VCaP (cell line): ENCODE measurements at regions not wholly inside any gene's neighbourhood (a gene's known extent, or its start where the extent isn't known, plus 50 kb on each side); places are given as distances from the start of the nearest gene placed in this dataset.

Experiments
- H3K27ac ChIP-seq: fragments of 450-650 bp; 2 replicates; pipeline ENCODE4 v1.5.1; 2017
- TF ChIP-seq, protein P1 (sequence below): fragments of 450-650 bp; conservative IDR thresholded peaks from 2 replicates; pipeline ENCODE4 v1.5.1; 2017; ENCODE audit warnings: mild to moderate bottlenecking, moderate library complexity

DNA sequence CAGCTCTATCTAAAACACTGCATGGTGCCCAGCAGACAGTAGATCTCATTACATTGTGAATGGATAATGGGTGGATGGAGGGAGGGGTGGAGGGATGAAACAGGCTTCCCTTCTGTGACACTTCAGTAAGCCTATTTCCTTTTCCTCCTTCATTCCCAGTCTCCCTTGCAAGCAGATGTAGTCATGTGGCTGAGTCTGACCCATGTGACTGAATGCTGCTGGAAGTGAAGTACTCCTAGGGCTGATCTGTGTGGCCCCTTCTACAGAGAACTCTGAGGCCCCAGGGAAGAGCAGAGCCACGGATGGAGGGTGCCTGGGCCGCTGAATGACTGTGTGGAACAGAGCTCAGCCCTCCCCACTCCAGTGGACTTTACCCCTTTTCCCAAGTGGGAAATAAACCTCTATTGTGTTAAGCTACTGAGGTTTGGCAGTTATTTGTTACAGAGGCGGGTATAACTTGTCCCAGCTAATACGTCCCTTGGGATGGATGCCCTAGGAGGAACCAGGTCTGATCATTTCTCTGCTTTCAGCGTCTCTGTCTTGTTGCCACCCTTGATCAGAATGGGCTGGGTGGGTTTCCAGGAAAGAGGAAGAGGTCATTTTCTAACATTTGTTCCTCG is 176.1 kb upstream of the MVB12B start:
- peak overlapping the region; percentile 57 for H3K27ac ChIP-seq

DNA sequence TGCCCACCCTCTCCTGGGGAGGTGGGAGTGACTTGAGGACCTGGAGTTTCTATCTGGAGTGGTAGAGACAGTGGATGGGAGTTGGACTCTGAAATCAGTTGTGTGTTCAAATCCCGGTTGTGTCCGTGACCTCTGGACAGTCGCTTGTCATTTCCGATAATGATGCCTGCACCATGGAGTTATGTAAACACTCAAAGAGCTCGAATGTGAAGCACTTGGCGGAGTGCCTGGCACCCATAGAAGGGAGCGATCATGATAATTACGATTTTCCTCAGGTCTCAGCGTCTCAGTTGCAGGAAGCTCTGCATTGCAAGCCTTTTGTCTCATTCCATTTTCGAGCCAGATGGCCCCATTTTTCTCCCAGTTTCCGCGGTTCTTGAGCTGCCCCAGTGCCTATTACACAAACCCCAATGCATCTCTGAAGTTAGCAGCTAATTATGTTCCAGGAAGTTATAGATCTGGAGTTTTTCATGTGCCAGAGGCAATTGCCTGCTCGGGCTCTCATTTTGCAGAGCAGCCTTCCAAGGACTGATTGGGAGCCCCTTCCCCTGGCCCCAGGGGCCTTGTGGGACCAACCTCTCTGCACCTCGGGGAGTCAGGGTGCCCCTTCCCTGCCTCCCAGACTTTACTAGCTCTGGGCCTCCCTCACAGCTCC is 175.5 kb upstream of the MVB12B start:
- TF ChIP-seq, protein P1, sequence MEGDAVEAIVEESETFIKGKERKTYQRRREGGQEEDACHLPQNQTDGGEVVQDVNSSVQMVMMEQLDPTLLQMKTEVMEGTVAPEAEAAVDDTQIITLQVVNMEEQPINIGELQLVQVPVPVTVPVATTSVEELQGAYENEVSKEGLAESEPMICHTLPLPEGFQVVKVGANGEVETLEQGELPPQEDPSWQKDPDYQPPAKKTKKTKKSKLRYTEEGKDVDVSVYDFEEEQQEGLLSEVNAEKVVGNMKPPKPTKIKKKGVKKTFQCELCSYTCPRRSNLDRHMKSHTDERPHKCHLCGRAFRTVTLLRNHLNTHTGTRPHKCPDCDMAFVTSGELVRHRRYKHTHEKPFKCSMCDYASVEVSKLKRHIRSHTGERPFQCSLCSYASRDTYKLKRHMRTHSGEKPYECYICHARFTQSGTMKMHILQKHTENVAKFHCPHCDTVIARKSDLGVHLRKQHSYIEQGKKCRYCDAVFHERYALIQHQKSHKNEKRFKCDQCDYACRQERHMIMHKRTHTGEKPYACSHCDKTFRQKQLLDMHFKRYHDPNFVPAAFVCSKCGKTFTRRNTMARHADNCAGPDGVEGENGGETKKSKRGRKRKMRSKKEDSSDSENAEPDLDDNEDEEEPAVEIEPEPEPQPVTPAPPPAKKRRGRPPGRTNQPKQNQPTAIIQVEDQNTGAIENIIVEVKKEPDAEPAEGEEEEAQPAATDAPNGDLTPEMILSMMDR = no peak
- peak overlapping the region; percentile 57 for H3K27ac ChIP-seq

More for the DNA sequence above, 176.1 kb upstream of the MVB12B start:
- TF ChIP-seq, protein P1 = no peak

DNA sequence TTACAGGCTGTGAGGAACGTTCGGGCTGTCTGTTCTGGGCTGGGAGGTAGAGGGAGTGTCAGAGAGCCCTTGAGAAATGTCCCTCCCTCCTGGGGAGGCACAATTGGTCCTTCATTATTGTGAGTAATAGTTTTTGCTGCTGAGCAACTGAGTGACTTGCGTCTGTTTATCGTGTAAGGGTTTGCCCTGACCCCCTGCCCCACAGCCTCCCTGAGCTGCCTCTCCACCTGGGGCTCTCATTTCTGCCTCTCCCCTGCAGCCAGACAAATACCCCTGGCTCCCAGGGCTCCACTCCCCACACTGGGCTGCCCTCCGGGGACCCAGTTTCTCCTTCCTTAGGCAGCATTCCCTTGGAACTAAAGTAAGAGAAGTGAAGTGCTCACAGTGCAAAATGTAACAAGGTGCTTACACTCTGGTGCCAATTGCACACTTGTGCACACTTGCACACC is 174.9 kb upstream of the MVB12B start:
- TF ChIP-seq, protein P1 = no peak
- peak overlapping the region; percentile 57 for H3K27ac ChIP-seq

DNA sequence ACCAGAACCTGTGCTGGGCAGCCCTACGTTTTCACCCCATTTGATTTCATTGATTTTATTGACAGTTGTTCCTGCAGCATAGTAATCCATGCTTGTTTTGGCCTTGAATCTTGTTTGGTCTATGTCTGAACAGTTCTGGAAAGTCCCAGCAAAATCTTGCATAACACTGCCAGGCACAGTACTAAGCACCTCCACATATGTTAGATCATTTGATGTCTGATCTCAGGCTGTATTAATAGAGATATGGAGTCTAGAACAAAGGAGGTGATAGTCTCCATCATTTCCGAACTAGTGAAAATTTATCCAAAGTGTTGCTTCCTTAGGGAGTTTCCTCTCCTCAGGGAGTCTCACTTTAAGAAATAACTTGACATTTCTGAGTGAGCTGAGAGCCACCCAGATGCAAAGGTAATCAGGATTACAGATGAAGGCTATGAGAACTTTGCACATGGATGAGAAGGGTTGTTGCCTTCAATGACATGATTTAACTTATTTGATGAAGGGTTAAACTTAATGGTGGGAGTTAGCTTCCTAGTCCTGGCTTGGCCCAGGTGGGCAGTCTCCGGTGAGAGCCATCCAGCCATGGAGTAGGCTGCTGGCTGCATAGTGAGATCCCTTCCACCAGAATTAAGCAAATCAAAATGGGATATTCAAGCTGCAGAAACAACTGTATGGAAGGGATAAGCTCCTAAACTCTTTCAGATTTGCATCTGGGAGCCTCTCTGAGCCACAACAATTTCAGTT is 173.8 kb upstream of the MVB12B start:
- no peak overlapping the region for H3K27ac ChIP-seq
- TF ChIP-seq, protein P1 = no peak

DNA sequence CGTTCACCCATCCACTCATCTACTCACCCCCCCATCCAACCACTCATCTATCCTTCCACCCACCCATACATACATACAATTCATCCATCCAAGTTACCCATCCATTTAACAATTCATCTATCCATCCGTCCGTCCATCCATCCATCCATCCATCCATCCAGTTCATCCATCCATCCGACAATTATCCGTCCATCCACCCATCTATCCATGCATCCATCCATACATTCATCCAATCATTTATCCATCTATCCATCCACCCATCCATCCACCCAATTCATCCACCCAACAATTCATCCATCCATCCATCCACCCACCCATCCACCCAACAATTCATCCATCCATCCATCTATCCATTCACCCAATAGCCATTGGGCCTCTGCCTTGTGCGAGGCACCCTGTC is 173.2 kb upstream of the MVB12B start:
- TF ChIP-seq, protein P1 = no peak
- no peak overlapping the region for H3K27ac ChIP-seq

DNA sequence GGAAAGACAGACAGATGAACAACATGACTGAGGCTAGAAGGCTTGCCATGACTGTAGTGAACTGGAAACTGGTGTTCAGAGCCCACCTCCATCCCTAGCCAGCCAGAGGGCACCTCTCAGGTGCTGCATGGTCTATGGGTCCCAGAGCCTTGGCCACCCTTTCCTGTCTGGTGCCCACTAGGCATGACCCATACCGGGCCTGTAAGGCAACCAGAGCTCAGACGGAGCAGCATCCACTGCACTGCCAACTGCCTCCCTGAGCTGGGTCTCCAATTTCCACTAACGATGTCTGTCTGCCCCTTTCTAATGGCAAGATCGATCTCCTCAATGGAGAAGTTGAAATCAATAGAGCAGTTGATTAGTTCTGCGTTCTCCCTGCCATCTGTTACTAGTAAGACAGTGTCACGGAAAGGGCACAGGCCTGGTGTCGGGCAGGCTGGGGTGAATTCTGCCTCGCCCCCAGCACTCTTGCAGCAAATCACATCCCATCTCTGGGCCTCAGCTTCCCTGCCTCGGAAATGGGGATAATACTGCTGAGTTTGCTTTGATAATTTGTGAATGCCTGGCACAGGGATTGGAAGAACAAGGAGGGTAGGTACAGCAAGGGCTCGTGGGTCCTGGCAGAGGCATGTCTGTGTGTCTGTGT is 172.3 kb upstream of the MVB12B start:
- no peak overlapping the region for H3K27ac ChIP-seq

More for the DNA sequence above, 172.3 kb upstream of the MVB12B start:
- TF ChIP-seq, protein P1 = no peak
